Bone marrow (tissue), 2 donors: ENCODE measurements at regions not wholly inside any gene's neighbourhood (a gene's known extent, or its start where the extent isn't known, plus 50 kb on each side); places are given as distances from the start of the nearest gene placed in this dataset.

Experiments used
- DNase-seq, 2 donors: peaks; one replicate each; lab custom pipeline; 2025; lab: John Stamatoyannopoulos, UW

GRCh38 chr2:43106559-43107527 lies 119.6 kb downstream of the ZFP36L2 start:
- no peak for DNase-seq

- peak; percentile 37 to 85 for DNase-seq
Observed at GRCh38 chr2:43105586-43106558, 120.5 kb downstream of the ZFP36L2 start.

DNA sequence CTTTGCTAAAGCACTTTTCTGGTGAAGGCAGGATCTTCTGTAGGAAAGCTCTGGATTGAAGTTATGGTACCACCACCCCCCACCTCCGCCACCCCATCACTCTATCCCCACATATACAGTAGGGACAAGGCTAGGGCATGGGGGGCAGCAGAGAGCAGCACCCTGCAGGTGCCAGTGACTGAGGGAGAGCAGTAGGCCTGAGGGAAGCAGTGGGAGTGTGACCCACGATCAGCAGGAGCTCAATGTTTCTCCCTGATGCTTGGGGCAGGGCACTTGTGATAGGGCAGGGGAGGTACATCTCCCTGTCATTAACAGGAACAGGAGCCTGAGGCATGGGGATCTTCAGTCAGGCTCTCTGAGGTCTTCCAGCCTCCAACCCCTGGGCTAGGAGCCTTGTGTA lies 121.6 kb downstream of the ZFP36L2 start:
- no peak for DNase-seq

GRCh38 chr2:43104106-43104505 lies 122.3 kb downstream of the ZFP36L2 start:
- DNase-seq: no peak

DNA sequence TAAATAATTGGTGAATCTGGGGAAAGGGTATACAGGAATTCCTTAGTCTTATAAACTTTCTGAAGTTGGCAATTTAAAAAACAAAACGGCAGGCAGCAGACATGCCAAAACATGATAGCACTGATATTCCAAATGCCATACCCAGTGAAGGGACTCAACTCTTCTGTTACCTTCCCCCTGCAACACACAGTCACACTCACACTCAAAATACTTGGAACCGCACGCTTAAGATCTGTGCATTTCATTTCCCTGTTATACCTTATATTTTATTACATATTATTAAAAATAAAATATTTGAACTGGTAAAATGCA lies 123.4 kb downstream of the ZFP36L2 start:
- no peak for DNase-seq

GRCh38 chr2:43102366-43103092 lies 123.9 kb downstream of the ZFP36L2 start:
- no peak for DNase-seq

DNA sequence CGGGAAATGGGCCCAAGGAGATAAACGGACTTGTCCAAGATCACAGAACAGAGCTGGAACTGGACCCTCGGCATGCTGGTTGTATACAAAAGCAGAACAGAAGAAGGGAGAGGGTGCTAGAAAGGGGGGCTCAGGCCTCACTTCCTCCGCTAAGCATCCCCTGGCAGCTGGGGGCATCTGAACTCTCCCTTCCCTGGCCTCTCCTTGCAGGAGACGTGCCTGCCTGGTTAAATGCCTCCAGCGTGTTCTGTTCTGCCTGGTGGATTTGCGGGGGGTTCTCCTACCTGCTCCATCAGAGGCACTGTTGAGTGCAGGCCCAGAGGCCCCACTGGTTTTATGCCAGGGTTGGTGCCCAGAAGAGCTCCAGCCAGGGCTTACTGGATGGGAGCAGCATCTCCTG lies 124.7 kb downstream of the ZFP36L2 start:
- DNase-seq: no peak

GRCh38 chr2:43100883-43101662 lies 125.3 kb downstream of the ZFP36L2 start:
- DNase-seq: no peak

GRCh38 chr2:43100362-43100882 lies 126.0 kb downstream of the ZFP36L2 start:
- DNase-seq: no peak

DNA sequence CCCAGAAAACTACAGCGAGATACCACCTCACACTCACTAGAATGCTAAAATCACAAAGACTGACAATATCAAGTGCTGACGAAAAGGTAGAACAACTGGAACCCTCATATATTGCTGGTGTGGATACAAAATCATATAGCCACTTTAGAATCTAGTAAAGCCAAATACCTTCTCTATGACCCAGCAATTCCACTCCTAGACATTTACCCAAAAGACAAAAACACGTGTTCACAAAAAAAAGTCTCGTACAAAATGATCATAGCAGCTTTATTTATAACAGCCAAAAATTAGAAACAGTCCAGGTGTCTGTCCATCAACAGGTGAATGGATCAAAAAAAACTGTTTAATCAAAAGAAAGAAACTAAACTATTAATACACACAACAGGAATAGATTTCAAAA lies 126.6 kb downstream of the ZFP36L2 start:
- DNase-seq: no peak

DNA sequence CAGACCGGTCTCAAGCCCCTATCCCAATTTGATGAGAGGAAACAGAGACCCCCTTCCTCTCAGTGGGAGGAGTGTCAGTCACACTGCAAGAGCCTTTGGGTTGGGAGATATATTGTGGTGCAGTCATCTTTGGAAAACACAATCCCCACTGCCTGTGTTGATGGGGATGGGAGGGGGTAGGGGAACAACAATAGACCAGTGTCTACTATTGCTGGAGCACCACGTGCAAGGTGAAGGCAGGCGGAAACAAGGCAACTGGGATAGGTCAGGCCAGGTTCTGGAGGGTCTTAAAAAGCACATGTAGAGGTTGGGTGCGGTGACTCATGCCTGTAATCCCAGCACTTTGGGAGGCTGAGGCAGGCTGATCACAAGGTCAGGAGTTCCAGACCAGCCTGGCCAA lies 127.9 kb downstream of the ZFP36L2 start:
- DNase-seq: no peak

GRCh38 chr2:43097644-43098408 lies 128.6 kb downstream of the ZFP36L2 start:
- DNase-seq: no peak

DNA sequence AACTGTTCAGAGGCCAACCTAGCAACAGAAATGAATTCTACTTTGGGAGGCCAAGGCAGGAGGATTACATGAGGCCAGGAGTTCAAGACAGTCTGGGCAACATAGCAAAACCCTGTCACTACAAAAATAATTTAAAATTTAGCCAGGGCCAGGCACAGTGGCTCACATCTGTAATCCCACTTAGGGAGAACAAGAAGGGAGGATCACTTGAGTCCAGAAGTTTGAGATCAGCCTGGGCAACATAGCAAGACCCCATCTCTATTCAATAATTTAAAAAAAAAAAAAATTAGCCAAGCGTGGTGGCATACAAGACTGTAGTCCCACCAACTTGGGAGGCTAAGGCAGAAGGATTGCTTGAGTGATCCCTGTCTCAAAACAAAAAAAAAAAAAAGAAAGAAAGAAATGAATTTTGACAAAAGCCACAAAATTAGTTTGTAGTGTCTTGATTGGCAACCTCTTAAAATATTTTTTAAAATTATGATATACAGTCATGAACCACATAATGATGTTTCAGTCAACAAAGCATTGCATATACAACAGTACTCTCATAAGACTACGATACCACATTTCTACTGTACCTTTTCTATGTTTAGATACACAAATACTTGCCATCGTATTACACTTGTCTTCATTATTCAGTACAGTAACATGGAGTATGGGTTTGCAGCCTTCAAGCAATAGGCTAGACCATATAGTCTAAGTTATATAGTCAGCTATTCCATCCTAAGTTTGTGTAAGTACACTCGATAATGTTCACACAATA lies 130.7 kb downstream of the ZFP36L2 start:
- no peak for DNase-seq

- DNase-seq: no peak
Observed at GRCh38 chr2:43092520-43093179, 133.8 kb downstream of the ZFP36L2 start.

- DNase-seq: no peak
Observed at GRCh38 chr2:43090317-43090716, 136.1 kb downstream of the ZFP36L2 start.

GRCh38 chr2:43088143-43089073 lies 138.0 kb downstream of the ZFP36L2 start:
- DNase-seq: no peak

DNA sequence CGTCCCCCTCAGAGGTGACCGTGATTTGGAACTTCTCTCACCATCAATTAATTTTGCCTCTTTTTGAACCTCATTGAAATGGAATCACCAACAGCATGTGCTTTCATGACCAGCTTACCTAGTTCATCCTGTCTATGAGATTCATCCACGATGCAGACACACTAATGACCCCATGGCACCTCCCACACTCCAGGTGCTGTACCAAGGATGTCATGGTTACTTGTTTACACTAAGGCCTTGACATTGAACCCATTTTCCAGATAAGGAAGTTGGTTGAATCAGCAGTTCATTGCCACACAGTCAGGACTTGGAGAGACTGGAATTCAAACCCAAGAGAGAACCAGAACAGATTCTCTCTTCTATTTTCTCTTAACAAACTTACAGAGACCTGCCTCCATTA lies 139.0 kb downstream of the ZFP36L2 start:
- DNase-seq: no peak
